ENCODE measurements at regions not wholly inside any gene's neighbourhood (a gene's known extent, or its start where the extent isn't known, plus 50 kb on each side); places are given as distances from the start of the nearest gene placed in this dataset.

DNA sequence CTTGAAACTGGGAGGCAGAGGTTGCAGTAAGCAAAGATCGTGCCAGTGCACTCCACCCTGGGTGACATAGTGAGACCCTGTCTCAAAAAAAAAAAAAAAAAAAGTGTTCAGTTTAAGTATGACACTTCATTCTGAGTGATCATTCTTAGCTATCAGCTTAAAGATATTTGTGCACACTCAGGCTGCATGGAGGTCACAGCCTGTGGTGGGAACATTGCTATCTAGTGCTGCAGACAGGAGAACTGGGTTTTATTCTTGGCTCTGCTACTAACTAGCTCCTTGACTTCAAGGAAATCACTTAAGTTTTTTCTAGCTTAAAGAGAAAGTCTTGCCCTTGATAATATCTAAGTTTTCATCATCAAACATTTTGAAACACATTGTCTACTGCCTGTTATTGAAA, 391.3 kb upstream of the CDH7 start:
- H3K4me3 ChIP-seq (ENCODE audit: low read depth, low read length), result no peak overlapping the region
- DNase-seq (ENCODE audit: low read depth), result no peak
- TF ChIP-seq MYC (IDR thresholded peaks at IDR 0.05; ENCODE audit: low read depth, low read length) (no peak), POLR2A (IDR thresholded peaks at IDR 0.05; ENCODE audit: extremely low read depth, insufficient read length) (no peak)
- TF ChIP-seq, protein P1, sequence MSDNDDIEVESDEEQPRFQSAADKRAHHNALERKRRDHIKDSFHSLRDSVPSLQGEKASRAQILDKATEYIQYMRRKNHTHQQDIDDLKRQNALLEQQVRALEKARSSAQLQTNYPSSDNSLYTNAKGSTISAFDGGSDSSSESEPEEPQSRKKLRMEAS (IDR thresholded peaks at IDR 0.05; ENCODE audit: low read depth, low read length), result no peak
- TF ChIP-seq, protein P2, sequence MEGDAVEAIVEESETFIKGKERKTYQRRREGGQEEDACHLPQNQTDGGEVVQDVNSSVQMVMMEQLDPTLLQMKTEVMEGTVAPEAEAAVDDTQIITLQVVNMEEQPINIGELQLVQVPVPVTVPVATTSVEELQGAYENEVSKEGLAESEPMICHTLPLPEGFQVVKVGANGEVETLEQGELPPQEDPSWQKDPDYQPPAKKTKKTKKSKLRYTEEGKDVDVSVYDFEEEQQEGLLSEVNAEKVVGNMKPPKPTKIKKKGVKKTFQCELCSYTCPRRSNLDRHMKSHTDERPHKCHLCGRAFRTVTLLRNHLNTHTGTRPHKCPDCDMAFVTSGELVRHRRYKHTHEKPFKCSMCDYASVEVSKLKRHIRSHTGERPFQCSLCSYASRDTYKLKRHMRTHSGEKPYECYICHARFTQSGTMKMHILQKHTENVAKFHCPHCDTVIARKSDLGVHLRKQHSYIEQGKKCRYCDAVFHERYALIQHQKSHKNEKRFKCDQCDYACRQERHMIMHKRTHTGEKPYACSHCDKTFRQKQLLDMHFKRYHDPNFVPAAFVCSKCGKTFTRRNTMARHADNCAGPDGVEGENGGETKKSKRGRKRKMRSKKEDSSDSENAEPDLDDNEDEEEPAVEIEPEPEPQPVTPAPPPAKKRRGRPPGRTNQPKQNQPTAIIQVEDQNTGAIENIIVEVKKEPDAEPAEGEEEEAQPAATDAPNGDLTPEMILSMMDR (IDR thresholded peaks at IDR 0.05; ENCODE audit: low read depth, low read length), result no peak

DNA sequence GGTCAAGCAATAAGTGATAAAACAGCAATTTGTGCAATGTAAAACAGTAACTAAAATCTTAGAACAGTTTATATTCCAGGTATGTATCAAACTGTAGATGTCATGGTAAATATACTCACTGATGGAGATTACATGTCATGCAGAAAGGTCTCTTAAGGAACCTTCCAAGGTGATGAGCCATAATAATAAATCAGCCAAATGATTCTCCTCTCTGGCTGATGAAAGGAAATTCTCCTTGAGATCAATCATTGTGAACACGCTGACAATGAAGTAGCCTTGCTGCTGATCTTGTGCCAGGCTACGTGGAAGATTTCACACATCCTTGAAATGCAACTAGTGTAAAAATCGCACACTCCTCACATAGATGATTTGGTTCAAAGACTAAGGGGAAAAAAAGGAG, 392.5 kb upstream of the CDH7 start:
- H3K4me3 ChIP-seq (ENCODE audit: low read depth, low read length), result no peak overlapping the region
- no peak for TF ChIP-seq POLR2A (IDR thresholded peaks at IDR 0.05; ENCODE audit: extremely low read depth, insufficient read length)
- TF ChIP-seq, protein P2 (IDR thresholded peaks at IDR 0.05; ENCODE audit: low read depth, low read length), result no peak
- TF ChIP-seq, protein P1 (IDR thresholded peaks at IDR 0.05; ENCODE audit: low read depth, low read length), result no peak
- TF ChIP-seq MYC (IDR thresholded peaks at IDR 0.05; ENCODE audit: low read depth, low read length), result no peak
- DNase-seq (ENCODE audit: low read depth), result no peak

DNA sequence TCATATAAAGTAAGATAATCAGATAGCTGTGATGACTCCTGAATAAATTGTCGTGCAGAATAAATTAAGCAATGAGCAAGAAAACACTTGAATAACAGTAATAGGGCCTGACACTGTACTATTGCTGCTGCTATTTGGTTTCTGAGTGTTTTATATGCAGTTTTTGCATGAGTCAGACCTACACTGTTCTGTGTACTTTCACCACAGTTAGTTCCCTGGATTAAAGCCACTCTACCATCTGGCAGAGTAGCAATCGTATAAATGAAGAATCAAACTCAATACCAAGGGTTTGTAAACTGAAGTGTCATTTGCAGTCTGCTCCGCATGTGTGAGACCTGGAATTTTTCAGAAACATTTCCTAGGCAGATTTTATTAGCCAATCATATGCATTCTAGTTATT, 398.6 kb upstream of the CDH7 start:
- TF ChIP-seq, protein P2 (IDR thresholded peaks at IDR 0.05; ENCODE audit: low read depth, low read length), result no peak
- no peak for TF ChIP-seq MYC (IDR thresholded peaks at IDR 0.05; ENCODE audit: low read depth, low read length)
- no peak for TF ChIP-seq POLR2A (IDR thresholded peaks at IDR 0.05; ENCODE audit: extremely low read depth, insufficient read length)
- TF ChIP-seq, protein P1 (IDR thresholded peaks at IDR 0.05; ENCODE audit: low read depth, low read length), result no peak
- H3K4me3 ChIP-seq (ENCODE audit: low read depth, low read length), result no peak overlapping the region
- no peak for DNase-seq (ENCODE audit: low read depth)

DNA sequence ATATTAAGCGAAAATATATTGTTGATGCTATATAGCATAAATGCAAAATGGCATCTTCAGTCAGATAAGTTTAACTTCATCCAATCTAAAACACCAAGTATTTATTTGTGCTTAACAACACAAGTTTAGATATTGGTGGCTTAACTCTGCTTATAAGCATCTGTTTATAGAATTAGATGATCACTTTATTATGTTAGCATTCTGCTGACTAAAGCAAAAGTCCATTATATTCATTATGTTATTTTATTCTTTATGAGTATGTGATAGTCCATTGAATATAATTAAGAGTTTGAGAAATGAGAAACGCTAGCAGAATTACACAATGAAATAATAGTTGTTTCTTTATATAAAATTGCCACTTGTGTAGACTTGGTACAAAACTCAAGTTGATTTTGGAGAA, 401.2 kb upstream of the CDH7 start:
- no peak for DNase-seq (ENCODE audit: low read depth)
- TF ChIP-seq, protein P1 (IDR thresholded peaks at IDR 0.05; ENCODE audit: low read depth, low read length), result no peak
- TF ChIP-seq MYC (IDR thresholded peaks at IDR 0.05; ENCODE audit: low read depth, low read length) (no peak), POLR2A (IDR thresholded peaks at IDR 0.05; ENCODE audit: extremely low read depth, insufficient read length) (no peak)
- TF ChIP-seq, protein P2 (IDR thresholded peaks at IDR 0.05; ENCODE audit: low read depth, low read length), result no peak
- no peak overlapping the region for H3K4me3 ChIP-seq (ENCODE audit: low read depth, low read length)

DNA sequence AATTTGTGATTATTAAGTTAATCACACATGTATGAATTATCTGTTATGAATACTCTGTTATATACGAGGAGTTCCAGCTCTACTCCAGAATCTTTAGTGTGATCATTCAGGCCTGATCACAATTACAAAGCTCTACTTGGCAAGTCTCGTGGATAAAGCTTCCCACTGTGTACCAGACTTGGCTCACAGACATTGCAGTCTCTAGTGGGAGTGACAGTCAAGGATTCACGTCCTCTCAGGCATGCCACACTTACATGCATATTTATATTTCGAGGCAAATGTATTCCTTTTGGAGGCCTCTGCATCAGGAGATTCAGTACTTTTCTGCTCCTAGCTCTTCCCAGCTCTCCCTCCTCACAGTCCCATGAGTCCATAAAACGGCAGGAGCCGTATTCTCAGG, 403.4 kb upstream of the CDH7 start:
- H3K4me3 ChIP-seq (ENCODE audit: low read depth, low read length), result no peak overlapping the region
- no peak for DNase-seq (ENCODE audit: low read depth)
- no peak for TF ChIP-seq MYC (IDR thresholded peaks at IDR 0.05; ENCODE audit: low read depth, low read length)
- no peak for TF ChIP-seq POLR2A (IDR thresholded peaks at IDR 0.05; ENCODE audit: extremely low read depth, insufficient read length)
- TF ChIP-seq, protein P1 (IDR thresholded peaks at IDR 0.05; ENCODE audit: low read depth, low read length), result no peak
- TF ChIP-seq, protein P2 (IDR thresholded peaks at IDR 0.05; ENCODE audit: low read depth, low read length), result no peak

DNA sequence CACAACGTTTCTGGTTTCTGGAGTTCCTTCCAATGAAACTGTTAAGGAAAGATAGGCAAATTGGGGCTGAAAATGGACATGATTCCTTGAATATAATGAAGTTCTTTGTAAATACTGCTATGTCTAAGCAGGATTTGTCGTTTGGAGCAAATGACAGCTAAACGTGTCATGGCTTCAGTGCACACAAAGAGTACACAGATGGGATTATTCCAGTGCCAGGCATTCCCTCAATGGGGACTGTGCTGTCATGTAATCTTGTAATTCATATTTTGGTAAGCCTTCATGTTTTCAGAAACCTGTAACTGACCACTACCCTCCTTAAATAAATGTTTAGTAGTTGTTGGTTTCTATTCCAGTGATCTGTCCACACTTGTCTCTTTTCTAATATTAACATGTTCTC, 404.7 kb upstream of the CDH7 start:
- TF ChIP-seq, protein P1 (IDR thresholded peaks at IDR 0.05; ENCODE audit: low read depth, low read length), result no peak
- TF ChIP-seq POLR2A (IDR thresholded peaks at IDR 0.05; ENCODE audit: extremely low read depth, insufficient read length) (no peak), MYC (IDR thresholded peaks at IDR 0.05; ENCODE audit: low read depth, low read length) (no peak)
- TF ChIP-seq, protein P2 (IDR thresholded peaks at IDR 0.05; ENCODE audit: low read depth, low read length), result no peak
- no peak overlapping the region for H3K4me3 ChIP-seq (ENCODE audit: low read depth, low read length)
- DNase-seq (ENCODE audit: low read depth), result no peak
